ENCODE measurements at regions not wholly inside any gene's neighbourhood (a gene's known extent, or its start where the extent isn't known, plus 50 kb on each side); places are given as distances from the start of the nearest gene placed in this dataset.

GRCh38 chr16:35148748-35149147 is 1689.3 kb downstream of the TP53TG3F start:
- TF ChIP-seq, protein P1, sequence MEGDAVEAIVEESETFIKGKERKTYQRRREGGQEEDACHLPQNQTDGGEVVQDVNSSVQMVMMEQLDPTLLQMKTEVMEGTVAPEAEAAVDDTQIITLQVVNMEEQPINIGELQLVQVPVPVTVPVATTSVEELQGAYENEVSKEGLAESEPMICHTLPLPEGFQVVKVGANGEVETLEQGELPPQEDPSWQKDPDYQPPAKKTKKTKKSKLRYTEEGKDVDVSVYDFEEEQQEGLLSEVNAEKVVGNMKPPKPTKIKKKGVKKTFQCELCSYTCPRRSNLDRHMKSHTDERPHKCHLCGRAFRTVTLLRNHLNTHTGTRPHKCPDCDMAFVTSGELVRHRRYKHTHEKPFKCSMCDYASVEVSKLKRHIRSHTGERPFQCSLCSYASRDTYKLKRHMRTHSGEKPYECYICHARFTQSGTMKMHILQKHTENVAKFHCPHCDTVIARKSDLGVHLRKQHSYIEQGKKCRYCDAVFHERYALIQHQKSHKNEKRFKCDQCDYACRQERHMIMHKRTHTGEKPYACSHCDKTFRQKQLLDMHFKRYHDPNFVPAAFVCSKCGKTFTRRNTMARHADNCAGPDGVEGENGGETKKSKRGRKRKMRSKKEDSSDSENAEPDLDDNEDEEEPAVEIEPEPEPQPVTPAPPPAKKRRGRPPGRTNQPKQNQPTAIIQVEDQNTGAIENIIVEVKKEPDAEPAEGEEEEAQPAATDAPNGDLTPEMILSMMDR (IDR thresholded peaks at IDR 0.05), result no peak
- TF ChIP-seq POLR2A (IDR thresholded peaks at IDR 0.05) (no peak), POLR2AphosphoS5 (IDR thresholded peaks at IDR 0.05) (no peak), EP300 (IDR thresholded peaks at IDR 0.05) (no peak)

Data from sigmoid colon (tissue), 4 donors.